22Rv1 (cell line): ENCODE measurements at regions not wholly inside any gene's neighbourhood (a gene's known extent, or its start where the extent isn't known, plus 50 kb on each side); places are given as distances from the start of the nearest gene placed in this dataset.

Source experiments
- H3K27ac ChIP-seq: fragments of 450-650 bp; 2 replicates; pipeline ENCODE4 v1.5.1; 2017
- CTCF ChIP-seq: fragments of 450-650 bp; IDR thresholded peaks from 2 replicates; pipeline ENCODE4 v1.5.1; 2017; ENCODE audit warnings: mild to moderate bottlenecking
- ZFX ChIP-seq: fragments of 450-650 bp; IDR thresholded peaks from 2 replicates; pipeline ENCODE4 v1.6.1; 2017; ENCODE audit warnings: antibody characterized with exemption, borderline replicate concordance

- no peak overlapping the region for H3K27ac ChIP-seq
- TF ChIP-seq ZFX, result no peak
- TF ChIP-seq CTCF, result no peak
Measured at GRCh38 chr4:95674521-95674981, 125.8 kb upstream of the UNC5C start.

DNA sequence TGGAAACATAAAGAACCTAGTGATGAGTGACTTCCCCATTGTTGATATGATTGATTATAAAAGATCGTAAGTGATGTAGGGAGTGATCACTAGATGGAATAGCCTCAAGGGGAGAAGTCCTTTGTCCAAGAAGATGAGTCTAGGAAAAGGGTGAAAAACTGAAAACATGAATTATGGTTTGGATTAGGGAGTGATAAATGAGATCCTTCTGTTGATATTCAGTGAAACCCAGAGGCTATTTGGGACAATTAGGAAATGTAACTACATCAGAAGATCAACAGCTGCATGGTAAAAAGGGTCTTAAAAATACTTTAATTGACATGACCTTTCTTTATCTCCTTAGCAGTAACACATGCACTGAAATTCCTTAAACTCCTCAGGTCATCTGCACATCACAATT, 124.0 kb upstream of the UNC5C start:
- no peak overlapping the region for H3K27ac ChIP-seq
- TF ChIP-seq ZFX (no peak), CTCF (no peak)

- no peak overlapping the region for H3K27ac ChIP-seq
- TF ChIP-seq ZFX, result no peak
Measured at GRCh38 chr4:95660719-95661118, 111.9 kb upstream of the UNC5C start.

GRCh38 chr4:95651891-95652290, 103.1 kb upstream of the UNC5C start:
- TF ChIP-seq CTCF (no peak), ZFX (no peak)
- peak overlapping the region; percentile 66 for H3K27ac ChIP-seq

DNA sequence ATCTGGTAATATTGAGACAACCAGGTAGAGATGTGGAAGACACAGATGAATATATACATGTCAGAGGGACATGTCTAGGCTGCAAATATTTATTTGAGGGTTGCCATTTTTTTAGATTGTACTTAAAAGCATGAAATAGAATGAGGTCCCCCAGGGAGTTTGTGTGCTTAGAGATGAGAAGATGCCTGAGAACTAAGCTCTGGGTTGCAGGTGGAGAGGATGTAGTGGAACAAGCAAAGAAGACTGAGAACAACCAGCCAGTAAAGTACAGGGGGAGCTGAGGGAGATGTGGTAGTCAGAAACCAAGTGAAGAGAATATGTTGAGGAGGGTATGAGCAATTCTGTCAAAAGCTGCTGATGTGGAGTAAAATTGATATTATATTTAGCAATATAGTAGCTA, 95.6 kb upstream of the UNC5C start:
- TF ChIP-seq CTCF, result no peak
- no peak for TF ChIP-seq ZFX
- H3K27ac ChIP-seq, result 0 out of 2 replicates have a peak overlapping the region, but pooled peaks have one; percentile 59

- TF ChIP-seq ZFX (no peak), CTCF (no peak)
- peak overlapping the region; percentile 59 for H3K27ac ChIP-seq
Measured at GRCh38 chr4:95643627-95644026, 94.9 kb upstream of the UNC5C start.

GRCh38 chr4:95641571-95641970, 92.8 kb upstream of the UNC5C start:
- H3K27ac ChIP-seq, result no peak overlapping the region
- TF ChIP-seq CTCF (no peak), ZFX (no peak)

DNA sequence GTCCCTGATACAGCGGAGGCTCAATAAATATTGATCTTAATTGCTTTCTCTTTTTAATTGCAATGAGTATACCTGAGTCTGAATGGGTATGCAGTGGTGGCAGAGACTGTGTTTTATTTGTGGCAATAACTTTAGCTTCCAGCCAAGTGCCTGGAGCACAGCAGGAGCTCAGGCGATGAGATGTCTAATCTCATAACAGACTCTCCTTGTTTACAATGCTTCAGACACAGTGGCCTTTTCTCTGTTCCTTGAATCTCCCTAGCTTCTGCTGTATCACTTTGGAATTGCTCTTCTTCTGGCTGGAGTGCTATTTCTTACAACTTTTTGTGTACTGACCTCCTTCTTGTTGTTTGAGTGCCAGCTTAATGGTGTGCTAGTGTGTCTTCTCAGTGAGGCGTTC, 91.5 kb upstream of the UNC5C start:
- TF ChIP-seq CTCF (no peak), ZFX (no peak)
- peak overlapping the region; percentile 49 for H3K27ac ChIP-seq
